GM18867 (cell line): ENCODE measurements at regions not wholly inside any gene's neighbourhood (a gene's known extent, or its start where the extent isn't known, plus 50 kb on each side); places are given as distances from the start of the nearest gene placed in this dataset.

Experiments
- ATAC-seq: cut with Tn5 transposase; IDR thresholded peaks from one replicate; pipeline ENCODE4 v1.9.1; 2021; ENCODE audit warnings: mild to moderate bottlenecking, moderate library complexity; ENCODE audit not compliant: unreplicated experiment

- no peak for ATAC-seq
These were observed 128.4 kb upstream of the JAG1 start for GRCh38 chr20:10802236-10802635.

GRCh38 chr20:10805764-10806163 is 132.0 kb upstream of the JAG1 start:
- no peak for ATAC-seq

- no peak for ATAC-seq
These were observed 132.7 kb upstream of the JAG1 start for GRCh38 chr20:10806539-10806938.

GRCh38 chr20:10807013-10807412 is 133.2 kb upstream of the JAG1 start:
- no peak for ATAC-seq

GRCh38 chr20:10812759-10813327 is 139.0 kb upstream of the JAG1 start:
- ATAC-seq = no peak

GRCh38 chr20:10823585-10823984 is 149.8 kb upstream of the JAG1 start:
- no peak for ATAC-seq

- no peak for ATAC-seq
These were observed 151.1 kb upstream of the JAG1 start for GRCh38 chr20:10824750-10825500.

GRCh38 chr20:10826111-10826510 is 152.3 kb upstream of the JAG1 start:
- no peak for ATAC-seq

- no peak for ATAC-seq
These were observed 154.4 kb upstream of the JAG1 start for GRCh38 chr20:10828180-10828579.

GRCh38 chr20:10832141-10832540 is 158.3 kb upstream of the JAG1 start:
- ATAC-seq = no peak

- ATAC-seq = no peak
These were observed 164.1 kb upstream of the JAG1 start for GRCh38 chr20:10837901-10838300.

- ATAC-seq = no peak
These were observed 168.3 kb upstream of the JAG1 start for GRCh38 chr20:10842116-10842515.

GRCh38 chr20:10843146-10843711 is 169.4 kb upstream of the JAG1 start:
- no peak for ATAC-seq

GRCh38 chr20:10846766-10847165 is 173.0 kb upstream of the JAG1 start:
- no peak for ATAC-seq

GRCh38 chr20:10848810-10849370 is 175.1 kb upstream of the JAG1 start:
- ATAC-seq = peak; percentile 58

- no peak for ATAC-seq
These were observed 179.4 kb upstream of the JAG1 start for GRCh38 chr20:10853176-10853575.

- ATAC-seq = no peak
These were observed 179.9 kb upstream of the JAG1 start for GRCh38 chr20:10853731-10854130.

- no peak for ATAC-seq
These were observed 181.2 kb upstream of the JAG1 start for GRCh38 chr20:10854976-10855375.

GRCh38 chr20:10855778-10856177 is 182.0 kb upstream of the JAG1 start:
- no peak for ATAC-seq

GRCh38 chr20:10856237-10857015 is 182.6 kb upstream of the JAG1 start:
- no peak for ATAC-seq

- no peak for ATAC-seq
These were observed 183.7 kb upstream of the JAG1 start for GRCh38 chr20:10857352-10858070.
